GM21786 (cell line): ENCODE measurements at regions not wholly inside any gene's neighbourhood (a gene's known extent, or its start where the extent isn't known, plus 50 kb on each side); places are given as distances from the start of the nearest gene placed in this dataset.
A peak's percentile ranks its signal among the peaks of the same experiment; 100 is the strongest.
"Not testable (repeated sequence)": the region's sequence is repeated elsewhere in the genome, so short reads cannot be mapped to it uniquely, and the experiment has no call there.

Source experiments
- ATAC-seq: cut with Tn5 transposase; IDR thresholded peaks from one replicate; pipeline ENCODE4 v1.9.1; 2021; ENCODE audit not compliant: unreplicated experiment

- ATAC-seq = no peak
These were observed 63.9 kb downstream of the NFKBIZ start for GRCh38 chr3:101913168-101913567.

GRCh38 chr3:101917761-101918160 lies 68.4 kb downstream of the NFKBIZ start:
- ATAC-seq = not testable (repeated sequence)

- ATAC-seq = not testable (repeated sequence)
These were observed 72.9 kb downstream of the NFKBIZ start for GRCh38 chr3:101922151-101922725.

GRCh38 chr3:101924621-101925020 lies 75.3 kb downstream of the NFKBIZ start:
- ATAC-seq = peak; percentile 47

GRCh38 chr3:101925124-101925523 lies 75.8 kb downstream of the NFKBIZ start:
- not testable (repeated sequence) for ATAC-seq

GRCh38 chr3:101925564-101925963 lies 76.2 kb downstream of the NFKBIZ start:
- no peak for ATAC-seq

- ATAC-seq = no peak
These were observed 77.3 kb downstream of the NFKBIZ start for GRCh38 chr3:101926594-101927105.

GRCh38 chr3:101928890-101929289 lies 79.6 kb downstream of the NFKBIZ start:
- no peak for ATAC-seq

- ATAC-seq = no peak
These were observed 81.8 kb downstream of the NFKBIZ start for GRCh38 chr3:101931081-101931480.

GRCh38 chr3:101932326-101933068 lies 83.2 kb downstream of the NFKBIZ start:
- ATAC-seq = no peak

GRCh38 chr3:101936419-101937356 lies 87.4 kb downstream of the NFKBIZ start:
- ATAC-seq = peak; percentile 93

- peak; percentile 31 for ATAC-seq
These were observed 89.0 kb downstream of the NFKBIZ start for GRCh38 chr3:101938262-101938847.

GRCh38 chr3:101939361-101940049 lies 90.2 kb downstream of the NFKBIZ start:
- no peak for ATAC-seq

- ATAC-seq = no peak
These were observed 91.4 kb downstream of the NFKBIZ start for GRCh38 chr3:101940521-101941317.

- no peak for ATAC-seq
These were observed 92.2 kb downstream of the NFKBIZ start for GRCh38 chr3:101941318-101942040.

GRCh38 chr3:101942356-101942755 lies 93.0 kb downstream of the NFKBIZ start:
- no peak for ATAC-seq

- ATAC-seq = no peak
These were observed 93.7 kb downstream of the NFKBIZ start for GRCh38 chr3:101943029-101943428.

- ATAC-seq = no peak
These were observed 95.0 kb downstream of the NFKBIZ start for GRCh38 chr3:101944308-101944707.

GRCh38 chr3:101945980-101946379 lies 96.7 kb downstream of the NFKBIZ start:
- no peak for ATAC-seq
